Uterus (tissue), 2 donors: ENCODE measurements at regions not wholly inside any gene's neighbourhood (a gene's known extent, or its start where the extent isn't known, plus 50 kb on each side); places are given as distances from the start of the nearest gene placed in this dataset.

ENCODE experiments used
- POLR2A ChIP-seq, 2 donors: fragments of 450-650 bp; IDR thresholded peaks; one replicate each; pipeline ENCODE4 v1.6.1; 2016; ENCODE audit warnings: antibody characterized with exemption in 2 of 2, mild to moderate bottlenecking in 1 of 2, moderate library complexity in 1 of 2
- TF ChIP-seq, protein P1 (sequence below), 4 experiments: fragments of 200-600 bp in 2 of 4; fragments of 450-650 bp in 2 of 4; sonication (generic) in 2 of 4; IDR thresholded peaks; one replicate each; pipeline ENCODE4 v1.5.1; 2016 to 2019; ENCODE audit warnings: antibody characterized with exemption in 4 of 4, mild to moderate bottlenecking in 2 of 4, moderate library complexity in 1 of 4

DNA sequence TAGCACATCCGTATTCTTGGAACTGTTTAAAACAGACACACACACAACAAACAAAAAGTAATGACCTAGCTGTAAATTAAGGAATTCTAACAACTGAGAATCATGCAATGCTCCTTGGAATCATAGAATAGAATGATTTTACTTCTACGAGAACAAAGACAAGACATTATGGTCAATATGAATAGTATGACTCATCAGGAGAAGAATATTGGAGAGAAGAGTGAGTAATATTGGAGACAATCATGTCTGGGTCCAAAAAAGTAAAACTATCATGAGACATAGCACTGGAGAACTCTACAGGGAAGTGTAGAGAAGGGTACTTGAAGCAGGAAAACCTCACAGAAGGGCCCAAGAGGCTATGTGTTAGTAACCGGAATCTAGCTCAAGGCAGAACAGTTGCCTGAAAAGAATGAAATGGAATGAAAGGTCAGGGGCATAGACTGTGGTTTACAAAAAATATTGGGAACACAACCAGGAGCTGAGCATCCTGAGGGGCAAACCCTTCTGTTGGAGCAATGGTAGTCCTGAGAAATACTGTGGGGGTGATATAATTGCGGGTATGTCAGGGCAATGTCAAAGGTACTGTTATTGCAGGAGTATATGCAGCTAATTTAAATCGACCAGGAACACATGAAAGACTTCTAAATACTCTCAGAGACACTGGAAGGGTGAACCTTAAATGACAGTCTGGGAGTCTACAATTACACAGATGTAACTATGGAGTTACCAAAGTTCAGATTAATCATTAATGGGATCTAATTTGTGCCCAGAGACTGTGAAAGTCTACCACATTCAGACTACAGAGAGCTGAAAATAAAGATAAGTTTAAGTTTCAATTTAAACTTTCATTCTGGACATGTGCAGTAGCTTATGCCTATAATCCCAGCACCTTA lies 201.2 kb downstream of the BCHE start:
- TF ChIP-seq, protein P1, sequence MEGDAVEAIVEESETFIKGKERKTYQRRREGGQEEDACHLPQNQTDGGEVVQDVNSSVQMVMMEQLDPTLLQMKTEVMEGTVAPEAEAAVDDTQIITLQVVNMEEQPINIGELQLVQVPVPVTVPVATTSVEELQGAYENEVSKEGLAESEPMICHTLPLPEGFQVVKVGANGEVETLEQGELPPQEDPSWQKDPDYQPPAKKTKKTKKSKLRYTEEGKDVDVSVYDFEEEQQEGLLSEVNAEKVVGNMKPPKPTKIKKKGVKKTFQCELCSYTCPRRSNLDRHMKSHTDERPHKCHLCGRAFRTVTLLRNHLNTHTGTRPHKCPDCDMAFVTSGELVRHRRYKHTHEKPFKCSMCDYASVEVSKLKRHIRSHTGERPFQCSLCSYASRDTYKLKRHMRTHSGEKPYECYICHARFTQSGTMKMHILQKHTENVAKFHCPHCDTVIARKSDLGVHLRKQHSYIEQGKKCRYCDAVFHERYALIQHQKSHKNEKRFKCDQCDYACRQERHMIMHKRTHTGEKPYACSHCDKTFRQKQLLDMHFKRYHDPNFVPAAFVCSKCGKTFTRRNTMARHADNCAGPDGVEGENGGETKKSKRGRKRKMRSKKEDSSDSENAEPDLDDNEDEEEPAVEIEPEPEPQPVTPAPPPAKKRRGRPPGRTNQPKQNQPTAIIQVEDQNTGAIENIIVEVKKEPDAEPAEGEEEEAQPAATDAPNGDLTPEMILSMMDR (IDR thresholded peaks at IDR 0.05): no peak
- TF ChIP-seq POLR2A (IDR thresholded peaks at IDR 0.05): no peak
